Coronary artery (tissue), 2 donors: ENCODE measurements at regions not wholly inside any gene's neighbourhood (a gene's known extent, or its start where the extent isn't known, plus 50 kb on each side); places are given as distances from the start of the nearest gene placed in this dataset.

ENCODE experiments used
- DNase-seq: peaks from one replicate; pipeline ENCODE4 v3.0.0-alpha.2; 2017; ENCODE audit warnings: low spot score
- H3K27ac ChIP-seq, 2 donors: fragments of 200-600 bp; sonication (generic); one replicate each; pipeline ENCODE4 v1.5.1; 2016 to 2019
- H3K4me3 ChIP-seq: fragments of 200-600 bp; sonication (generic); 2 replicates; pipeline ENCODE4 v1.5.1; 2016; ENCODE audit warnings: mild to moderate bottlenecking, moderate library complexity
- CTCF ChIP-seq: fragments of 200-600 bp; sonication (generic); IDR thresholded peaks from one replicate; pipeline ENCODE4 v1.5.1; 2019; ENCODE audit warnings: antibody characterized with exemption

GRCh38 chr10:43731486-43731885 lies 82.8 kb upstream of the ZNF32 start:
- no peak for DNase-seq
- no peak for TF ChIP-seq CTCF
- no peak overlapping the region for H3K4me3 ChIP-seq
- no peak overlapping the region for H3K27ac ChIP-seq

GRCh38 chr10:43728425-43728824 lies 79.7 kb upstream of the ZNF32 start:
- TF ChIP-seq CTCF, result no peak
- DNase-seq, result no peak
- Histone ChIP-seq H3K27ac (no peak overlapping the region), H3K4me3 (no peak overlapping the region)

- DNase-seq, result no peak
- no peak overlapping the region for H3K4me3 ChIP-seq
- no peak overlapping the region for H3K27ac ChIP-seq
- no peak for TF ChIP-seq CTCF
Measured at GRCh38 chr10:43727935-43728334, 79.3 kb upstream of the ZNF32 start.

- no peak for DNase-seq
- Histone ChIP-seq H3K27ac (no peak overlapping the region), H3K4me3 (no peak overlapping the region)
- no peak for TF ChIP-seq CTCF
Measured at GRCh38 chr10:43715334-43715733, 66.7 kb upstream of the ZNF32 start.

GRCh38 chr10:43712821-43713584 lies 64.3 kb upstream of the ZNF32 start:
- no peak for TF ChIP-seq CTCF
- DNase-seq, result no peak
- Histone ChIP-seq H3K4me3 (no peak overlapping the region), H3K27ac (no peak overlapping the region)

- DNase-seq, result no peak
- Histone ChIP-seq H3K4me3 (no peak overlapping the region), H3K27ac (no peak overlapping the region)
- TF ChIP-seq CTCF, result no peak
Measured at GRCh38 chr10:43710772-43711471, 62.2 kb upstream of the ZNF32 start.

- Histone ChIP-seq H3K27ac (peak overlapping the region in 1 of 2 donors; percentile 40), H3K4me3 (no peak overlapping the region)
- TF ChIP-seq CTCF, result no peak
- no peak for DNase-seq
Measured at GRCh38 chr10:43708262-43708661, 59.6 kb upstream of the ZNF32 start.
